Activated CD8-positive, alpha-beta T cell treated with anti-CD3 and anti-CD28 coated beads for 36 hours (primary cell): ENCODE measurements at regions not wholly inside any gene's neighbourhood (a gene's known extent, or its start where the extent isn't known, plus 50 kb on each side); places are given as distances from the start of the nearest gene placed in this dataset.
"Not testable (repeated sequence)": the region's sequence is repeated elsewhere in the genome, so short reads cannot be mapped to it uniquely, and the experiment has no call there.

Experiments used
- ATAC-seq: fragments of 200-7000 bp; cut with Tn5 transposase; one replicate; pipeline ENCODE4 v1.10.0; 2021; ENCODE audit warnings: mild to moderate bottlenecking, moderate library complexity
- CTCF ChIA-PET: fragments of 350-600 bp; sonication (Branson Sonifier 250); formaldehyde crosslinking; loops from one replicate; lab custom pipeline; 2021; ENCODE audit warnings: antibody characterized with exemption; lab: Charles Lee
- POLR2A ChIA-PET: fragments of 350-600 bp; sonication (Branson Sonifier 250); formaldehyde crosslinking; loops from one replicate; lab custom pipeline; 2021; ENCODE audit warnings: antibody characterized with exemption; lab: Charles Lee
- DNase-seq: peaks from one replicate; pipeline ENCODE4 v3.0.0-alpha.2; 2020
- H3K27ac Mint-ChIP-seq: one replicate; pipeline ENCODE4 v1.8.0; 2021; ENCODE audit warnings: mild to moderate bottlenecking, mixed read lengths
- H3K27me3 Mint-ChIP-seq: one replicate; pipeline ENCODE4 v1.8.0; 2021; ENCODE audit warnings: mixed read lengths
- H3K36me3 Mint-ChIP-seq: one replicate; pipeline ENCODE4 v1.8.0; 2021; ENCODE audit warnings: low read depth, mixed read lengths
- H3K4me1 Mint-ChIP-seq: one replicate; pipeline ENCODE4 v1.8.0; 2021; ENCODE audit warnings: low read depth, mixed read lengths
- H3K4me3 Mint-ChIP-seq: one replicate; pipeline ENCODE4 v1.8.0; 2021; ENCODE audit warnings: mild to moderate bottlenecking, moderate library complexity, mixed read lengths
- H3K9me3 Mint-ChIP-seq: one replicate; pipeline ENCODE4 v1.8.0; 2021; ENCODE audit warnings: mixed read lengths
- CTCF ChIP-seq: fragments of 200-600 bp; IDR thresholded peaks from one replicate; pipeline ENCODE4 v1.8.0; 2022; ENCODE audit warnings: antibody characterized with exemption, mild to moderate bottlenecking
- intact Hi-C: fragments of 100-400 bp; cut with micrococcal nuclease; formaldehyde crosslinking; loops from one replicate; pipeline ENCODE4 v1.10.0; 2022

GRCh38 chr3:55144015-55144673 is 216.3 kb upstream of the LRTM1 start:
- no peak for TF ChIP-seq CTCF
- no peak overlapping the region for H3K4me3 Mint-ChIP-seq
- ChIA-PET CTCF (no interaction called here), POLR2A (no interaction called here)
- H3K27ac Mint-ChIP-seq = no peak overlapping the region
- H3K27me3 Mint-ChIP-seq = no peaks in the 10 kb centered on the region
- H3K36me3 Mint-ChIP-seq = no peaks in the 10 kb centered on the region
- intact Hi-C loops = no loop called here
- H3K4me1 Mint-ChIP-seq = no peaks in the 10 kb centered on the region
- ATAC-seq = no peak
- H3K9me3 Mint-ChIP-seq = peaks cover 3% of the 10 kb centered on the region
- DNase-seq = no peak

GRCh38 chr3:55143336-55143735 is 215.5 kb upstream of the LRTM1 start:
- Mint-ChIP-seq H3K27ac (no peak overlapping the region), H3K9me3 (peaks cover 3% of the 10 kb centered on the region), H3K4me3 (no peak overlapping the region), H3K36me3 (no peaks in the 10 kb centered on the region), H3K4me1 (no peaks in the 10 kb centered on the region), H3K27me3 (no peaks in the 10 kb centered on the region)
- CTCF ChIA-PET = no interaction called here
- no peak for DNase-seq
- POLR2A ChIA-PET = no interaction called here
- ATAC-seq = no peak
- no peak for TF ChIP-seq CTCF
- intact Hi-C loops = no loop called here

GRCh38 chr3:55136291-55136690 is 208.4 kb upstream of the LRTM1 start:
- H3K27me3 Mint-ChIP-seq, H3K4me3 Mint-ChIP-seq, CTCF ChIA-PET, POLR2A ChIA-PET, intact Hi-C loops, H3K36me3 Mint-ChIP-seq, H3K9me3 Mint-ChIP-seq, ATAC-seq, H3K4me1 Mint-ChIP-seq, H3K27ac Mint-ChIP-seq, DNase-seq: not testable (repeated sequence)

GRCh38 chr3:55128225-55128823 is 200.5 kb upstream of the LRTM1 start:
- no peak for TF ChIP-seq CTCF
- intact Hi-C loops = no loop called here
- no peaks in the 10 kb centered on the region for H3K4me1 Mint-ChIP-seq
- no peak overlapping the region for H3K27ac Mint-ChIP-seq
- H3K9me3 Mint-ChIP-seq = peaks cover 1% of the 10 kb centered on the region
- H3K36me3 Mint-ChIP-seq = no peaks in the 10 kb centered on the region
- H3K4me3 Mint-ChIP-seq = no peak overlapping the region
- ChIA-PET CTCF (no interaction called here), POLR2A (no interaction called here)
- DNase-seq = no peak
- peaks cover 4% of the 10 kb centered on the region for H3K27me3 Mint-ChIP-seq
- no peak for ATAC-seq

GRCh38 chr3:55127565-55127964 is 199.7 kb upstream of the LRTM1 start:
- Mint-ChIP-seq H3K36me3 (no peaks in the 10 kb centered on the region), H3K9me3 (peaks cover 1% of the 10 kb centered on the region), H3K27ac (no peak overlapping the region), H3K4me1 (no peaks in the 10 kb centered on the region), H3K27me3 (peaks cover 4% of the 10 kb centered on the region), H3K4me3 (no peak overlapping the region)
- ChIA-PET POLR2A (no interaction called here), CTCF (no interaction called here)
- DNase-seq (no peak), ATAC-seq (no peak)
- TF ChIP-seq CTCF = no peak
- intact Hi-C loops = no loop called here
